ENCODE measurements at regions not wholly inside any gene's neighbourhood (a gene's known extent, or its start where the extent isn't known, plus 50 kb on each side); places are given as distances from the start of the nearest gene placed in this dataset.

- TF ChIP-seq, protein P1, sequence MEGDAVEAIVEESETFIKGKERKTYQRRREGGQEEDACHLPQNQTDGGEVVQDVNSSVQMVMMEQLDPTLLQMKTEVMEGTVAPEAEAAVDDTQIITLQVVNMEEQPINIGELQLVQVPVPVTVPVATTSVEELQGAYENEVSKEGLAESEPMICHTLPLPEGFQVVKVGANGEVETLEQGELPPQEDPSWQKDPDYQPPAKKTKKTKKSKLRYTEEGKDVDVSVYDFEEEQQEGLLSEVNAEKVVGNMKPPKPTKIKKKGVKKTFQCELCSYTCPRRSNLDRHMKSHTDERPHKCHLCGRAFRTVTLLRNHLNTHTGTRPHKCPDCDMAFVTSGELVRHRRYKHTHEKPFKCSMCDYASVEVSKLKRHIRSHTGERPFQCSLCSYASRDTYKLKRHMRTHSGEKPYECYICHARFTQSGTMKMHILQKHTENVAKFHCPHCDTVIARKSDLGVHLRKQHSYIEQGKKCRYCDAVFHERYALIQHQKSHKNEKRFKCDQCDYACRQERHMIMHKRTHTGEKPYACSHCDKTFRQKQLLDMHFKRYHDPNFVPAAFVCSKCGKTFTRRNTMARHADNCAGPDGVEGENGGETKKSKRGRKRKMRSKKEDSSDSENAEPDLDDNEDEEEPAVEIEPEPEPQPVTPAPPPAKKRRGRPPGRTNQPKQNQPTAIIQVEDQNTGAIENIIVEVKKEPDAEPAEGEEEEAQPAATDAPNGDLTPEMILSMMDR (IDR thresholded peaks at IDR 0.05; ENCODE audit: extremely low read depth, insufficient read depth, missing control alignments), result no peak
- in situ Hi-C loops (cut with MboI; ENCODE audit: low pct_unique_long_range_greater_than_20kb, low sequenced_read_pairs, unreplicated experiment), result no loop called here
These were observed 379.9 kb upstream of the KCNMB2 start for GRCh38 chr3:178156301-178156700.

GRCh38 chr3:178159691-178160220 lies 376.5 kb upstream of the KCNMB2 start:
- in situ Hi-C loops (cut with MboI; ENCODE audit: low pct_unique_long_range_greater_than_20kb, low sequenced_read_pairs, unreplicated experiment), result no loop called here
- TF ChIP-seq, protein P1 (IDR thresholded peaks at IDR 0.05; ENCODE audit: extremely low read depth, insufficient read depth, missing control alignments), result no peak
- DNase-seq (ENCODE audit: low spot score), result no peak

More at GRCh38 chr3:178156301-178156700, 379.9 kb upstream of the KCNMB2 start:
- DNase-seq (ENCODE audit: low spot score), result no peak

- DNase-seq (ENCODE audit: low spot score), result no peak
- in situ Hi-C loops (cut with MboI; ENCODE audit: low pct_unique_long_range_greater_than_20kb, low sequenced_read_pairs, unreplicated experiment), result no loop called here
- TF ChIP-seq, protein P1 (IDR thresholded peaks at IDR 0.05; ENCODE audit: extremely low read depth, insufficient read depth, missing control alignments), result no peak
These were observed 366.8 kb upstream of the KCNMB2 start for GRCh38 chr3:178169421-178169820.

- TF ChIP-seq, protein P1 (IDR thresholded peaks at IDR 0.05; ENCODE audit: extremely low read depth, insufficient read depth, missing control alignments), result no peak
These were observed 365.3 kb upstream of the KCNMB2 start for GRCh38 chr3:178170698-178171535.

DNA sequence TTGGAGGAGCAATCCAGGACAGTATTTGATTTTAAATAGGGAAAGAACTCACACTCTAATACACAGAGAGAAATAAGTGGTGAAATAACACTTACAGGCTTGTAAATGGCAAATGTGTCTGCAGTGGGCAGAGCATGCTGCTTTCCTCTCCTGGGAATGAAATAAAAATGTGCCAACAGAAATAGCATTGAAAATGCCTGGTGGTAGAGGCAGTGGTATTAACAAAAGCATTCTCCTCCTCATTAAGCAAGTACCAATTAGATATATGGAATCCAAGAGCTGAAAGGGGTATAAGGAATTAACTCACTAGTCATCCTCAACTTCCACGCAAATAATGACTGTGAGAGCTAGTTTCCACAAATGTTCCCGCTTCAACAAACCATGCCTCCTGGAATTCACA lies 364.1 kb upstream of the KCNMB2 start:
- no peak for DNase-seq (ENCODE audit: low spot score)
- in situ Hi-C loops (cut with MboI; ENCODE audit: low pct_unique_long_range_greater_than_20kb, low sequenced_read_pairs, unreplicated experiment), result no loop called here

More at GRCh38 chr3:178170698-178171535, 365.3 kb upstream of the KCNMB2 start:
- in situ Hi-C loops (cut with MboI; ENCODE audit: low pct_unique_long_range_greater_than_20kb, low sequenced_read_pairs, unreplicated experiment), result no loop called here
- DNase-seq (ENCODE audit: low spot score), result no peak

DNA sequence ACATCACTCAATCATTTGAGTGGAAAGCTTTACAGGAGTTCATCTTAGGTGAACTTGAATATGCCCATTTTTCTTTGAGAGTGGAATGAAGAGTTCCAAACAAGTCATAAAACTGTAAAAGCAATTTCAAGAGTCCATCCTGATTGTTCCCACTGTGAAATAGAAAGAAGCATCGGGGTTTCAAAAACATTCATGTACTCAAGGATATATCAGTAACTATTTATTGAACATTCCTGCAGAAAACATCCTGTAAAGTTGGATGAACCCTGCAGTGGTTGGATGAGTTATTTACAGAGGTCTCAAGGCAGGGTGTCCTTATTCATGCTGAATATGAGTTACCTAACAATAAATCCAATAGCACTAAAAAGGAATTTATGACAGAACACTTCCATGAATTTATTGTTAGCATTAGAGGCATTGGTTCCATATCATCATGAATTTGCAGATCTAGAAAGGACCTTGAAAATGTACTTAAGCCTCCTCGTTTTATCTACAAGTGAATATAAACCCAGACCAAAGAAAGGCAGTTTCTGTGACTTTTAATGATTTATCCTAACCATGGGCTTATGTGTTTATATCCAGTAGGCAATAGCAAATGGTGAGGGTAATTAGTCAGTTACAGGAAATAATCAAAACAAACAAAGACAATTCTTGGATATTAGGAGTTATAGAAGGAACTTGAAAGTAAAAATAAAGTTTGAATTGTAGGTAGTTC lies 361.9 kb upstream of the KCNMB2 start:
- no peak for DNase-seq (ENCODE audit: low spot score)
- in situ Hi-C loops (cut with MboI; ENCODE audit: low pct_unique_long_range_greater_than_20kb, low sequenced_read_pairs, unreplicated experiment), result no loop called here
- TF ChIP-seq, protein P1 (IDR thresholded peaks at IDR 0.05; ENCODE audit: extremely low read depth, insufficient read depth, missing control alignments), result no peak

More for the DNA sequence above, 364.1 kb upstream of the KCNMB2 start:
- TF ChIP-seq, protein P1 (IDR thresholded peaks at IDR 0.05; ENCODE audit: extremely low read depth, insufficient read depth, missing control alignments), result no peak
